GM23338 (cell line): ENCODE measurements at regions not wholly inside any gene's neighbourhood (a gene's known extent, or its start where the extent isn't known, plus 50 kb on each side); places are given as distances from the start of the nearest gene placed in this dataset.

Source experiments
- ATAC-seq: fragments of 200-7000 bp; cut with Tn5 transposase; 3 replicates; pipeline ENCODE4 v1.9.1; 2020
- DNase-seq: peaks from one replicate; pipeline ENCODE4 v3.0.0-alpha.2; 2015; ENCODE audit warnings: low spot score
- H2AFZ ChIP-seq: fragments of 200-600 bp; sonication (generic); 2 replicates; pipeline ENCODE4 v1.8.0; 2016; ENCODE audit warnings: antibody characterized with exemption, mild to moderate bottlenecking, moderate library complexity
- H3F3A ChIP-seq: fragments of 200-600 bp; sonication (generic); replicated peaks from 2 replicates; pipeline ENCODE4 v1.8.0; 2017; ENCODE audit warnings: antibody characterized with exemption, mixed run types, low read depth
- H3K27ac ChIP-seq: fragments of 200-600 bp; sonication (generic); 2 replicates; pipeline ENCODE4 v1.6.1; 2016; ENCODE audit warnings: low read depth
- H3K27me3 ChIP-seq: fragments of 200-600 bp; sonication (generic); 2 replicates; pipeline ENCODE4 v1.8.0; 2016; ENCODE audit warnings: mild to moderate bottlenecking, mixed run types, moderate library complexity; ENCODE audit not compliant: insufficient read depth
- H3K36me3 ChIP-seq: fragments of 200-600 bp; sonication (generic); 2 replicates; pipeline ENCODE4 v1.8.0; 2016; ENCODE audit warnings: mild to moderate bottlenecking; ENCODE audit not compliant: insufficient read depth
- H3K4me1 ChIP-seq: fragments of 200-600 bp; sonication (generic); 2 replicates; pipeline ENCODE4 v1.8.0; 2016; ENCODE audit warnings: mild to moderate bottlenecking, moderate library complexity; ENCODE audit not compliant: insufficient read depth
- H3K4me2 ChIP-seq: fragments of 200-600 bp; sonication (generic); 2 replicates; pipeline ENCODE4 v1.7.1; 2017; ENCODE audit warnings: mixed run types
- H3K4me3 ChIP-seq: fragments of 200-600 bp; sonication (generic); 2 replicates; pipeline ENCODE4 v1.6.1; 2016; ENCODE audit warnings: mixed run types
- H3K79me2 ChIP-seq: fragments of 200-600 bp; sonication (generic); replicated peaks from 2 replicates; pipeline ENCODE4 v1.8.0; 2017; ENCODE audit warnings: mild to moderate bottlenecking; ENCODE audit not compliant: insufficient read depth
- H3K9me2 ChIP-seq: fragments of 200-600 bp; sonication (generic); 2 replicates; pipeline ENCODE4 v1.8.0; 2017; ENCODE audit not compliant: insufficient read depth
- H4K20me1 ChIP-seq: fragments of 200-600 bp; sonication (generic); replicated peaks from 2 replicates; pipeline ENCODE4 v1.8.0; 2017; ENCODE audit warnings: mild to moderate bottlenecking; ENCODE audit not compliant: insufficient read depth
- H3K27ac Mint-ChIP-seq: 2 replicates; pipeline ENCODE4 v1.8.0; 2020; ENCODE audit warnings: inconsistent platforms, mild to moderate bottlenecking, moderate library complexity, mixed read lengths
- H3K27me3 Mint-ChIP-seq: 3 replicates; pipeline ENCODE4 v1.8.0; 2022; ENCODE audit warnings: low read depth, mild to moderate bottlenecking, moderate library complexity, mixed read lengths, inconsistent platforms; ENCODE audit not compliant: insufficient read depth, poor library complexity
- H3K36me3 Mint-ChIP-seq: 3 replicates; pipeline ENCODE4 v1.8.0; 2021; ENCODE audit warnings: low read depth, mild to moderate bottlenecking, inconsistent platforms, moderate library complexity, mixed read lengths
- H3K4me1 Mint-ChIP-seq: 3 replicates; pipeline ENCODE4 v1.8.0; 2020; ENCODE audit warnings: mild to moderate bottlenecking, inconsistent platforms, mixed read lengths
- H3K4me3 Mint-ChIP-seq: 3 replicates; pipeline ENCODE4 v1.8.0; 2021; ENCODE audit warnings: moderate library complexity, mild to moderate bottlenecking, inconsistent platforms, mixed read lengths
- H3K9me3 Mint-ChIP-seq: 3 replicates; pipeline ENCODE4 v1.8.0; 2020; ENCODE audit warnings: moderate library complexity, mild to moderate bottlenecking, inconsistent platforms, mixed read lengths
- EZH2phosphoT487 ChIP-seq: fragments of 200-600 bp; sonication (generic); IDR thresholded peaks from one replicate; pipeline ENCODE4 v1.8.1; 2018; ENCODE audit warnings: antibody characterized with exemption; ENCODE audit not compliant: unreplicated experiment
- JUNB ChIP-seq: IDR thresholded peaks from one replicate; pipeline ENCODE4 v1.6.1; 2016; ENCODE audit warnings: antibody characterized with exemption; ENCODE audit not compliant: unreplicated experiment
- REST ChIP-seq: IDR thresholded peaks from one replicate; pipeline ENCODE4 v1.6.1; 2018; ENCODE audit warnings: antibody characterized with exemption; ENCODE audit not compliant: unreplicated experiment
- STAT1 ChIP-seq: IDR thresholded peaks from one replicate; pipeline ENCODE4 v1.6.1; 2016; ENCODE audit warnings: antibody characterized with exemption; ENCODE audit not compliant: unreplicated experiment
- ZNF114 ChIP-seq: fragments of 250-450 bp; sonication (Bioruptor Pico); IDR thresholded peaks from 2 replicates; pipeline ENCODE4 v1.5.0; 2020; ENCODE audit warnings: mild to moderate bottlenecking, moderate library complexity
- TF ChIP-seq, protein P1 (sequence below): IDR thresholded peaks from 2 replicates; pipeline ENCODE4 v1.6.1; 2016; ENCODE audit warnings: antibody characterized with exemption
- TF ChIP-seq, protein P2 (sequence below), 2 experiments: fragments of 200-600 bp in 1 of 2; sonication (generic) in 1 of 2; conservative IDR thresholded peaks; 2 replicates each; pipeline versions ENCODE4 v1.5.1 to v1.6.1; 2016 to 2017; ENCODE audit warnings: antibody characterized with exemption in 2 of 2, low read depth in 2 of 2, mild to moderate bottlenecking in 2 of 2, moderate library complexity in 1 of 2

DNA sequence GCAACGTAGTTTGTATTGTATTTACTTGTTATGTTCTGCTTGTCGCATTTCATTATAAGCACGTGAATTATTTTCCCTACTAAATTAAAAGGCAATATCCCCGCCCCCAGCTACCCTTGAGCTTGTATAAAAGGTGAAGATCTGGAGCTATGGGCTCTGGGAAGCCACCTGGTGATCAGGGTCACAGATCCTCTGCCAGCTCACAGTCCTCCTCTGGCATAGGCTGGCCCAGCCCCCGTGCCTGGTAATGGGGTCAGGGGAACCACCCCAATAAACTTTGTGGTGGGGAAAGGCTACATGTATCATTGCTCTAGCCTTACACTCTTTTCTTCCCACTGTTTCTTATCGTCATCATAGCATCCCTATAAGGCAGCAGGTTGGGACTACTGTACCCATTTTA lies 190.2 kb upstream of the TSHZ3 start (continued):
- TF ChIP-seq REST (no peak), JUNB (no peak)

GRCh38 chr19:31541396-31541795 lies 192.2 kb upstream of the TSHZ3 start:
- no peak overlapping the region for H3K4me3 ChIP-seq
- ATAC-seq (no peak), DNase-seq (no peak)
- no peaks in the 10 kb centered on the region for H4K20me1 ChIP-seq
- no peaks in the 10 kb centered on the region for H3F3A ChIP-seq
- Mint-ChIP-seq H3K4me1 (peaks cover 11% of the 10 kb centered on the region; the same call in 2 of the 3 replicates), H3K36me3 (peaks cover 14% of the 10 kb centered on the region), H3K27me3 (peaks cover 2% of the 10 kb centered on the region), H3K27ac (no peak overlapping the region), H3K9me3 (peaks cover 24% of the 10 kb centered on the region), H3K4me3 (no peak overlapping the region)
- H2AFZ ChIP-seq = no peak overlapping the region
- H3K36me3 ChIP-seq = no peaks in the 10 kb centered on the region
- no peak overlapping the region for H3K4me2 ChIP-seq
- no peak for TF ChIP-seq REST
- H3K9me2 ChIP-seq = peaks cover 29% of the 10 kb centered on the region
- no peak overlapping the region for H3K27ac ChIP-seq
- H3K4me1 ChIP-seq = peaks cover 1% of the 10 kb centered on the region; the same call in 1 of the 2 replicates
- H3K79me2 ChIP-seq = no peaks in the 10 kb centered on the region
- H3K27me3 ChIP-seq = no peaks in the 10 kb centered on the region

DNA sequence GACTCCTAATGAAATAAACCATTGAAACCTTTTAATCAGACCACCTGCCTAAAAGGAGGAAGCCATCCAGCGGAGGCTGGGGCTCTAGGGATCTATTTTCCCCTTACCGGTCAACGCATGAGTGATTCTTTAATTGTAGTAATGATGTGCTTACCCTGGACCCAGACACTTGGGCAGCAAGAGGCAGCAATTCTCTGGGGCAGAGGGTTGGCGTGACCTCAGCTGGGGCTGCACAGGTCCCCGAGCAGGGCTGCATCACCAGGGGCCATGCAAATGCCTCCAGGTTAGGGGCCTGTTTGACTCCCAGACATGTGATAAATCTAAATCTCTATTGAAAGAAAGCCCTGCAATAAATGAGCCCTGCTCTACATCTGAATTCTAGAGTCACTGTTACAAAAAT lies 194.2 kb upstream of the TSHZ3 start:
- peaks cover 33% of the 10 kb centered on the region for H3K9me2 ChIP-seq
- Mint-ChIP-seq H3K9me3 (peaks cover 10% of the 10 kb centered on the region), H3K4me1 (peaks cover 13% of the 10 kb centered on the region; the same call in 2 of the 3 replicates), H3K4me3 (no peak overlapping the region), H3K27me3 (peaks cover 9% of the 10 kb centered on the region), H3K36me3 (peaks cover 5% of the 10 kb centered on the region; the same call in 1 of the 3 replicates), H3K27ac (no peak overlapping the region)
- no peaks in the 10 kb centered on the region for H3K79me2 ChIP-seq
- H3K27ac ChIP-seq = no peak overlapping the region
- no peaks in the 10 kb centered on the region for H3F3A ChIP-seq
- H3K27me3 ChIP-seq = no peaks in the 10 kb centered on the region
- no peak overlapping the region for H3K4me2 ChIP-seq
- TF ChIP-seq EZH2phosphoT487 (no peak), STAT1 (no peak), ZNF114 (CRISPR knock-in tag) (no peak), JUNB (no peak)
- TF ChIP-seq, protein P1, sequence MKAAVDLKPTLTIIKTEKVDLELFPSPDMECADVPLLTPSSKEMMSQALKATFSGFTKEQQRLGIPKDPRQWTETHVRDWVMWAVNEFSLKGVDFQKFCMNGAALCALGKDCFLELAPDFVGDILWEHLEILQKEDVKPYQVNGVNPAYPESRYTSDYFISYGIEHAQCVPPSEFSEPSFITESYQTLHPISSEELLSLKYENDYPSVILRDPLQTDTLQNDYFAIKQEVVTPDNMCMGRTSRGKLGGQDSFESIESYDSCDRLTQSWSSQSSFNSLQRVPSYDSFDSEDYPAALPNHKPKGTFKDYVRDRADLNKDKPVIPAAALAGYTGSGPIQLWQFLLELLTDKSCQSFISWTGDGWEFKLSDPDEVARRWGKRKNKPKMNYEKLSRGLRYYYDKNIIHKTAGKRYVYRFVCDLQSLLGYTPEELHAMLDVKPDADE = no peak
- TF ChIP-seq, protein P2, sequence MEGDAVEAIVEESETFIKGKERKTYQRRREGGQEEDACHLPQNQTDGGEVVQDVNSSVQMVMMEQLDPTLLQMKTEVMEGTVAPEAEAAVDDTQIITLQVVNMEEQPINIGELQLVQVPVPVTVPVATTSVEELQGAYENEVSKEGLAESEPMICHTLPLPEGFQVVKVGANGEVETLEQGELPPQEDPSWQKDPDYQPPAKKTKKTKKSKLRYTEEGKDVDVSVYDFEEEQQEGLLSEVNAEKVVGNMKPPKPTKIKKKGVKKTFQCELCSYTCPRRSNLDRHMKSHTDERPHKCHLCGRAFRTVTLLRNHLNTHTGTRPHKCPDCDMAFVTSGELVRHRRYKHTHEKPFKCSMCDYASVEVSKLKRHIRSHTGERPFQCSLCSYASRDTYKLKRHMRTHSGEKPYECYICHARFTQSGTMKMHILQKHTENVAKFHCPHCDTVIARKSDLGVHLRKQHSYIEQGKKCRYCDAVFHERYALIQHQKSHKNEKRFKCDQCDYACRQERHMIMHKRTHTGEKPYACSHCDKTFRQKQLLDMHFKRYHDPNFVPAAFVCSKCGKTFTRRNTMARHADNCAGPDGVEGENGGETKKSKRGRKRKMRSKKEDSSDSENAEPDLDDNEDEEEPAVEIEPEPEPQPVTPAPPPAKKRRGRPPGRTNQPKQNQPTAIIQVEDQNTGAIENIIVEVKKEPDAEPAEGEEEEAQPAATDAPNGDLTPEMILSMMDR (conservative IDR thresholded peaks at IDR 0.05; ENCODE audit: low read depth in 2 of 2) = no peak
- DNase-seq (no peak), ATAC-seq (no peak)
- H3K36me3 ChIP-seq = no peaks in the 10 kb centered on the region
- H3K4me1 ChIP-seq = peaks cover 4% of the 10 kb centered on the region; the same call in 1 of the 2 replicates
- no peak overlapping the region for H2AFZ ChIP-seq
- no peaks in the 10 kb centered on the region for H4K20me1 ChIP-seq
- H3K4me3 ChIP-seq = no peak overlapping the region
